HG02588 (cell line): ENCODE measurements at regions not wholly inside any gene's neighbourhood (a gene's known extent, or its start where the extent isn't known, plus 50 kb on each side); places are given as distances from the start of the nearest gene placed in this dataset.

Source experiments
- ATAC-seq: cut with Tn5 transposase; IDR thresholded peaks from one replicate; pipeline ENCODE4 v1.9.1; 2021; ENCODE audit warnings: mild to moderate bottlenecking, moderate library complexity; ENCODE audit not compliant: unreplicated experiment

- ATAC-seq = no peak
Measured at GRCh38 chr3:117434661-117435412, 725.3 kb downstream of the TUSC7 start.

DNA sequence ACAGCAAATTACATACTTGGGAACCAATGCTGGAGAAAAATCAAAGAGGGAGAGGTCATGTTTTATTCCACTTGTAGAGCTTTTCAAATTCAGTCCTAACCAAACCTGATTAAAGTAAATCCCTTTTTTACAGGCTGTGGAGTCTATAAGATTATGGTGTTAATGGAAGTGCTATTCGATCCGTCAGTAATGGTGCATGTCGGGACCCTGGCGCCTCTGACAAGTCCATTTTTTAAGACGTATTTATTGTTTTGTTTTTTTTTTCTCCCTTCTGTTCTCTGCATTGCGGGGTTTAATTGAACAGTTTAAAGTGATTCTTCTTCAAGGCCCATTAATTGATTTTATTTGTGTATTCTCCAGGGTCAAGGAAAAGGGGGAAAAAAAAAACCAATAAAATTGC is 725.9 kb downstream of the TUSC7 start:
- no peak for ATAC-seq

DNA sequence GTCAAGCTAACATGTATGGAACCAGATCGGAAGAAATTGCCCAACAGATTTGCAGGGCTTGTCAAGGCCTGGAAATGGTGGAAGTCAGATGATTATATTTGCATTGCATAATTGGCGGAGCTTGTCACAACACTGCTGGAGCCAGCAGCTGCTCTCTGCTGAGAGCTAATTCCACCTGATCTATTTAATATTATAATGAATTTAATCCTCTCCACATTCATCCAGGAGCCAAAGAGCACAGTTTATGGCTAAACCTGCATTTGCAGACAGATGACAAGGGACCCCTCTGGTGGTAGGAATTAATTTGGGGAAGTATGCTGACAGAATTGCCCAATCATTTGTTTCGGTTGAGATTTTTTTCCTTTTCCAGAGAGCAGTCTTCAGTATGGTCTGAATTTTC is 730.2 kb downstream of the TUSC7 start:
- ATAC-seq = no peak

GRCh38 chr3:117441851-117442250 is 732.3 kb downstream of the TUSC7 start:
- ATAC-seq = no peak

DNA sequence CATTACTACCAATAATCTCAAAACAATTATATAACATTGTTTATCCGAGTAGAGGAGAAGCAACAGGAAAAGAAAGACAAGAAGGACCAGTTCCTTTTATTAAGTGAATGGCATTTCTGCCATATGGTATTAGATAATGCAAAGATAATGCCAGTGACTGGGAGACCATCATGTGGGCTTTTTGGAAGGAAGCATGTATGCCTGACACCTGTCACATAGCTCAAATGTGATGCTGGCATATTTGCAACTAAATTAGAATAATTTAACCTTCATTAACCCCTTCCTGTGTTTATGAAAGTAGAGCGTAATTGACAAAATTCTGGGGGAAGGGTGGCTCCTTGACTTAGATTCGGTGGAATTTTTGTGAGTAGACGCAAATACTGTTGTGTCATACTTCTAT is 733.0 kb downstream of the TUSC7 start:
- ATAC-seq = no peak

DNA sequence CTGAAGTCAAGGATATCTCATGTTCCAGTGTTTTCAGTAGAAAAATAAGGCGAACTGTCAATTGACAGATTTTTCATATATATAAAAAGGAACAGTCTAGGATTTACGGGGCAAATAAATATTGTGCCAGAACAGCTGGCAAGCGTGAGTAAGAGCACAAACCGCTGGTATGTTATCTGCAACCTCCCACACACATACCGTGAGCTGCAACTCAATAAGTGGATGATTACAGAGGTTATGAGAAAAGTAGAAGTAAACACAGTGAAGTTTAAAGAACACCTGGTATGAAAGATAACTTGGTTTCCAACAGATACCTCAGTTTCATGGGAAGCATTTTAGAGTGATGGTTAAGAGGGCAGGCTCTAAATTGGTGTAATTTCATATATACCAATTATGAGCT is 733.4 kb downstream of the TUSC7 start:
- ATAC-seq = no peak

DNA sequence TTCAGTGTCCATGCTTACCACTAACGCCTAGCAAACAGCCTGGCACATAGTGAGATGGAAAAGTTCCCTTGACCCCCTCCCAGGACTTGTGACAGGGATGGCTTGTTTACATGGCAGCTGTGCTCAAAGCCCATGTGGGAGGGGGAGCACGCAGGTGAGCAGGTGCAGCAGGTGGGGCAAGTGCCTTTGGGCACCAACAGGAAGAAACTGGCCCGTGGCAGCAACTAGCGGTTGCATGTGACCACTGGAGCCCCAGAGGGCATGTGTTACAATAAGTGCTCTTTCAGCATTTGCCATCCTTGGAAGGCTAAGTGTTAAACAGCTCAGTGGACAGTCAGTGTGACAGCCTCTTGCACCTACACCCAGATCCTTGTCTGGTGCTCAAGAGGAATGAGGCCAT is 734.6 kb downstream of the TUSC7 start:
- no peak for ATAC-seq

DNA sequence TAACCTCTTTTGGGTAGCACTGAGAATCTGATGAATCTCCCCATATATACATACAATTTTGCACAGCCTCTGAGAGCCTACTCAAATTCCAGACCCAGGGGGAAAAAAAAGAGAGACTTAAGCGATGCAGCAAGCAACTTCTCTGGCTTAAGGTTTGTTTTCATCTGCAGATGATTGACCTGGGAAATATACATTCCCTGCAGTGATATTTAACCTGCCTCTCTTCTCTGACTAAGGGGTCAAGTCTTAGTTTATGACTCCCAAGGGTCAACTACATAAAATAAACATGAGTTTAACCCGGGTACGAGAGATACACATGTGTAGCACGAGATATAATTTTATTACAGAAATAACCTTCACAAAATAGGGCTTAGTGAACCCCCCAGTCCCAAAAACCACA is 737.8 kb downstream of the TUSC7 start:
- no peak for ATAC-seq

- no peak for ATAC-seq
Measured at GRCh38 chr3:117450026-117450425, 740.4 kb downstream of the TUSC7 start.

- no peak for ATAC-seq
Measured at GRCh38 chr3:117454254-117454653, 744.7 kb downstream of the TUSC7 start.

GRCh38 chr3:117454908-117455307 is 745.3 kb downstream of the TUSC7 start:
- ATAC-seq = no peak

GRCh38 chr3:117455782-117456181 is 746.2 kb downstream of the TUSC7 start:
- ATAC-seq = no peak

- no peak for ATAC-seq
Measured at GRCh38 chr3:117463276-117464115, 753.9 kb downstream of the TUSC7 start.

- ATAC-seq = no peak
Measured at GRCh38 chr3:117471831-117472230, 762.3 kb downstream of the TUSC7 start.

GRCh38 chr3:117473981-117474538 is 764.5 kb downstream of the TUSC7 start:
- ATAC-seq = no peak

DNA sequence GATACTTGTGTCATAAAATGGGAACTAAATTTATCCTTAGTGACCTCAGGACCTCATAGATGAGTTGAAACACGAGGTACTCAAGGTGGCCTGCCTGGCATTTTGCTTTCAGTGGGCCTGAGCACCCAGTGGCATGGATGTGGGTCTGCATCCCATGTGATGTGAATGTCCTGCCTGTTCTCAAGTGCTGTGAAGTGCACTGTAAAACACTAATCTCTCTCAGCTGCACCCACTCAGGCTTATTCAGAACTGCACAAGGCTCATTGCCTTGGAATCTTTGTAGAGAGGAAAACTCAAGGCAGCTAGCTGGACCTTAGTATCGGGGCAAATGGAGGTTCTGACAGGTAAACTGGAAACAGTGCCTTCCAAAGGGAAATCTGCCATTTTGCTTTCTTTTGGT is 767.0 kb downstream of the TUSC7 start:
- ATAC-seq = no peak

DNA sequence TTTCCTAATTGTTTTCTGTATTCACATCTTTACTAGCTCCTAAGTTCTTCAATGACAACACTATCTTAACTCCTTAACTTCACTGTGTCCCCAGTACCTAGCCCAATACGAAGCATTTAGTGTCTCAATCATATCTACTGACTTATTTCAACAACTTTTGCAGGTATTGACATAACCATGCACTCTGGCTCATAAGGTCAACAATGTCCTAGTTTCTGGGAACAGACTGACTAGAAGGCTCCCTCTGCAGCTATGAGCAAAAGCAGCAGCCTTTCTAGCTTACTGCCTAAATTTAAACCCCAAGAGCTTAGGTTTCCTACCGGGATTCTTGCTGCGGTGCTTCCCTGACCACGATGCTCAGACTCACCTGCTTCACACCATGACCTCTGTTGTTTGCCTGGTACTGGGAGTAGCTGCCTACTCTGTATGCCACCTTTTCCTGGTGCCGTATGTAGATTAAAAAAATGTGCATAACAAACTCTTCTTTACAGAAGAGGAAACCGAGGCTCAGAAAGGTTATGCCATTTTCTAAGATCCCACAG is 767.7 kb downstream of the TUSC7 start:
- no peak for ATAC-seq

DNA sequence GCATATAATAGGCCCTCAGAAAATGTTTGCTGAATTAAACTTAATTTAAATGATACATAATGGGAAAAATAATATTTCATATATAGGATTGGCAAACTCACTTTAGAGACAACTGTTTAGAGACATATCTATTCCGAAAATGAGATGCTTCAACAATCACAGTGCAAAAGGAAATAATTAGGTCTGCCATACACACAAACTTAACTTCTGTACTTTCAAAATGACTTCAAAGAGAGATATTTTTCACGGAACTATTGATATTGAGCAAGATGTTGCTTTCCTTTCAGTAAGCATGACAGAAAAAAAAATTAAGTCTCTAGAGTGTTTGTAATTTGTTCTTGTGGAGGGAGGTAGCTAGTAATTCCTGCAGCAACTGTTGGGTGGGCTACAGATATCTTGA is 769.5 kb downstream of the TUSC7 start:
- no peak for ATAC-seq

DNA sequence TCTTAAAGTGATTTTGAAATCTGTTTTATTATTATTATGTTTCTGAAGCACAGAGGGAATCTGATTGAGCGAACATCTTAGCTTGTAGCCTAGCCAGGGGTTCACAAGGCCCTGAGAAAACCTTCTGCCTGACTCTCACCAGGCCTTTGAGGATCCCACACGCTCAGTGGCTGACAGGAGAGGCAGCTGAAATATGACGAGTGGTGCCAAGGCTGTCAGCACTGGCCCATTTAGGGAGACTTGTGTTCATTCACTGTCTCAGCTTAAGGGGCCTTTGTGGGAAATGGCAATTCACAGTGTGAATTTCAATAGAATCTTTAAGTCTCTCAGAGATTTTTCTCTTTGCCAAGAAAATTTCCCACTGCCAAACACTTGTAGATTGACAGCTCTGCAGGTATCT is 770.9 kb downstream of the TUSC7 start:
- ATAC-seq = no peak

GRCh38 chr3:117480972-117481371 is 771.4 kb downstream of the TUSC7 start:
- ATAC-seq = no peak

GRCh38 chr3:117483839-117484238 is 774.3 kb downstream of the TUSC7 start:
- ATAC-seq = no peak

GRCh38 chr3:117485841-117486240 is 776.3 kb downstream of the TUSC7 start:
- no peak for ATAC-seq
